ENCODE measurements at regions not wholly inside any gene's neighbourhood (a gene's known extent, or its start where the extent isn't known, plus 50 kb on each side); places are given as distances from the start of the nearest gene placed in this dataset.
"Not testable (repeated sequence)": the region's sequence is repeated elsewhere in the genome, so short reads cannot be mapped to it uniquely, and the experiment has no call there.

- not testable (repeated sequence) for DNase-seq (ENCODE audit: low read depth, low spot score)
Observed at GRCh38 chr15:88965097-88965496, 51.9 kb upstream of the MFGE8 start.

- no peak for DNase-seq (ENCODE audit: low read depth, low spot score)
Observed at GRCh38 chr15:88970232-88970631, 57.1 kb upstream of the MFGE8 start.

GRCh38 chr15:88974392-88974791 lies 61.2 kb upstream of the MFGE8 start:
- DNase-seq (ENCODE audit: low read depth, low spot score), result no peak

GRCh38 chr15:88975891-88976290 lies 62.7 kb upstream of the MFGE8 start:
- no peak for DNase-seq (ENCODE audit: low read depth, low spot score)

GRCh38 chr15:88976656-88977055 lies 63.5 kb upstream of the MFGE8 start:
- no peak for DNase-seq (ENCODE audit: low read depth, low spot score)

- no peak for DNase-seq (ENCODE audit: low read depth, low spot score)
Observed at GRCh38 chr15:88979674-88980073, 66.5 kb upstream of the MFGE8 start.

GRCh38 chr15:88980498-88980897 lies 67.3 kb upstream of the MFGE8 start:
- DNase-seq (ENCODE audit: low read depth, low spot score), result no peak

GRCh38 chr15:88981244-88982215 lies 68.4 kb upstream of the MFGE8 start:
- no peak for DNase-seq (ENCODE audit: low read depth, low spot score)

GRCh38 chr15:88982304-88982945 lies 69.2 kb upstream of the MFGE8 start:
- DNase-seq (ENCODE audit: low read depth, low spot score), result peak; percentile 43

- DNase-seq (ENCODE audit: low read depth, low spot score), result no peak
Observed at GRCh38 chr15:88982946-88983342, 69.8 kb upstream of the MFGE8 start.

GRCh38 chr15:88983861-88984429 lies 70.8 kb upstream of the MFGE8 start:
- DNase-seq (ENCODE audit: low read depth, low spot score), result no peak

GRCh38 chr15:88985547-88986393 lies 72.6 kb upstream of the MFGE8 start:
- DNase-seq (ENCODE audit: low read depth, low spot score), result no peak

- DNase-seq (ENCODE audit: low read depth, low spot score), result no peak
Observed at GRCh38 chr15:88986949-88987590, 73.9 kb upstream of the MFGE8 start.

- DNase-seq (ENCODE audit: low read depth, low spot score), result no peak
Observed at GRCh38 chr15:88987591-88987933, 74.4 kb upstream of the MFGE8 start.

GRCh38 chr15:88987934-88988671 lies 74.9 kb upstream of the MFGE8 start:
- DNase-seq (ENCODE audit: low read depth, low spot score), result no peak

GRCh38 chr15:88989578-88989977 lies 76.4 kb upstream of the MFGE8 start:
- no peak for DNase-seq (ENCODE audit: low read depth, low spot score)

- DNase-seq (ENCODE audit: low read depth, low spot score), result no peak
Observed at GRCh38 chr15:88990185-88990679, 77.1 kb upstream of the MFGE8 start.

- DNase-seq (ENCODE audit: low read depth, low spot score), result no peak
Observed at GRCh38 chr15:88992216-88992615, 79.0 kb upstream of the MFGE8 start.

- no peak for DNase-seq (ENCODE audit: low read depth, low spot score)
Observed at GRCh38 chr15:88992912-88993376, 79.8 kb upstream of the MFGE8 start.

GRCh38 chr15:88993662-88994061 lies 80.5 kb upstream of the MFGE8 start:
- DNase-seq (ENCODE audit: low read depth, low spot score), result no peak
